Fibroblast of mammary gland (primary cell): ENCODE measurements at regions not wholly inside any gene's neighbourhood (a gene's known extent, or its start where the extent isn't known, plus 50 kb on each side); places are given as distances from the start of the nearest gene placed in this dataset.

Experiments used
- DNase-seq: peaks from one replicate; pipeline ENCODE4 v3.0.0-alpha.2; 2010; ENCODE audit warnings: low read depth
- H3K4me3 ChIP-seq: 2 replicates; pipeline ENCODE4 v1.5.1; 2011; ENCODE audit warnings: low read depth, mild to moderate bottlenecking, low read length, moderate library complexity; ENCODE audit not compliant: control insufficient read depth
- CTCF ChIP-seq: conservative IDR thresholded peaks from 2 replicates; pipeline ENCODE4 v1.5.1; 2011; ENCODE audit warnings: low read depth, low read length, inconsistent platforms; ENCODE audit not compliant: control insufficient read depth, insufficient read depth

GRCh38 chr2:23146011-23146410, 239.0 kb upstream of the KLHL29 start:
- no peak for TF ChIP-seq CTCF
- H3K4me3 ChIP-seq, result no peak overlapping the region
- no peak for DNase-seq

GRCh38 chr2:23148342-23148741, 236.6 kb upstream of the KLHL29 start:
- DNase-seq, result no peak
- no peak overlapping the region for H3K4me3 ChIP-seq
- TF ChIP-seq CTCF, result no peak

- no peak for TF ChIP-seq CTCF
- no peak overlapping the region for H3K4me3 ChIP-seq
- DNase-seq, result no peak
Observed at GRCh38 chr2:23149777-23150176, 235.2 kb upstream of the KLHL29 start.

- H3K4me3 ChIP-seq, result no peak overlapping the region
- no peak for DNase-seq
- TF ChIP-seq CTCF, result no peak
Observed at GRCh38 chr2:23153484-23153883, 231.5 kb upstream of the KLHL29 start.

- DNase-seq, result no peak
- no peak overlapping the region for H3K4me3 ChIP-seq
- no peak for TF ChIP-seq CTCF
Observed at GRCh38 chr2:23155022-23155421, 230.0 kb upstream of the KLHL29 start.

GRCh38 chr2:23157812-23158211, 227.2 kb upstream of the KLHL29 start:
- no peak for TF ChIP-seq CTCF
- H3K4me3 ChIP-seq, result no peak overlapping the region
- no peak for DNase-seq

- TF ChIP-seq CTCF, result no peak
- no peak overlapping the region for H3K4me3 ChIP-seq
- no peak for DNase-seq
Observed at GRCh38 chr2:23158306-23158705, 226.7 kb upstream of the KLHL29 start.
